Mammary epithelial cell (primary cell): ENCODE measurements at regions not wholly inside any gene's neighbourhood (a gene's known extent, or its start where the extent isn't known, plus 50 kb on each side); places are given as distances from the start of the nearest gene placed in this dataset.

Experiments
- EZH2 ChIP-seq: IDR thresholded peaks from 2 replicates; pipeline ENCODE4 v1.6.1; 2012; ENCODE audit warnings: low read length, inconsistent platforms, borderline replicate concordance
- TF ChIP-seq, protein P1 (sequence below), 2 donors: IDR thresholded peaks in 1 of 2; conservative IDR thresholded peaks in 1 of 2; 2 replicates each; pipeline ENCODE4 v1.5.1; 2011 to 2012; ENCODE audit warnings: inconsistent platforms in 2 of 2, low read length in 2 of 2, mild to moderate bottlenecking in 2 of 2, control low read depth in 1 of 2, low read depth in 1 of 2; ENCODE audit not compliant: insufficient read depth in 1 of 2; ENCODE audit errors: extremely low read depth in 1 of 2

DNA sequence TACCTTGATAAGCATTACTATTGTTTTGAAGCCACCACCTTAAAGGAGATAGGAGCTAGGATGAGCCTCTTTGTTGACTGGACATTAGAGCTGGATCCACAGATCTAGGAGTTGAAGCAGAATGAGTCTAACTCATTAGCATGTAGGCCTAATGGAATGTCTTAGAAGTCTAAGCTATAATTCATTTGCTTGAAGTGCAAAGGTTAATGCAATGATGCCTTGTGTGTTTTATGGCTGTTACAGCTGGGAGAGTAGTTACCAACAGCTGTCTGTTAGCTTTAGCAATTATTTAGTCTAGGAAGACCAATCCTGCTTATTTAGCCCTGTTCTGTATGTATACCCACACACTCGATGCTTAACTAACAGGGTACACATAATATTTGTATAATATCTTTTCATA is 419.3 kb downstream of the TUSC7 start:
- TF ChIP-seq, protein P1, sequence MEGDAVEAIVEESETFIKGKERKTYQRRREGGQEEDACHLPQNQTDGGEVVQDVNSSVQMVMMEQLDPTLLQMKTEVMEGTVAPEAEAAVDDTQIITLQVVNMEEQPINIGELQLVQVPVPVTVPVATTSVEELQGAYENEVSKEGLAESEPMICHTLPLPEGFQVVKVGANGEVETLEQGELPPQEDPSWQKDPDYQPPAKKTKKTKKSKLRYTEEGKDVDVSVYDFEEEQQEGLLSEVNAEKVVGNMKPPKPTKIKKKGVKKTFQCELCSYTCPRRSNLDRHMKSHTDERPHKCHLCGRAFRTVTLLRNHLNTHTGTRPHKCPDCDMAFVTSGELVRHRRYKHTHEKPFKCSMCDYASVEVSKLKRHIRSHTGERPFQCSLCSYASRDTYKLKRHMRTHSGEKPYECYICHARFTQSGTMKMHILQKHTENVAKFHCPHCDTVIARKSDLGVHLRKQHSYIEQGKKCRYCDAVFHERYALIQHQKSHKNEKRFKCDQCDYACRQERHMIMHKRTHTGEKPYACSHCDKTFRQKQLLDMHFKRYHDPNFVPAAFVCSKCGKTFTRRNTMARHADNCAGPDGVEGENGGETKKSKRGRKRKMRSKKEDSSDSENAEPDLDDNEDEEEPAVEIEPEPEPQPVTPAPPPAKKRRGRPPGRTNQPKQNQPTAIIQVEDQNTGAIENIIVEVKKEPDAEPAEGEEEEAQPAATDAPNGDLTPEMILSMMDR (conservative IDR thresholded peaks at IDR 0.05 in 1 of 2, IDR thresholded peaks at IDR 0.05 in 1 of 2; ENCODE audit: extremely low read depth in 1 of 2, insufficient read depth in 1 of 2, low read depth in 1 of 2, low read length in 2 of 2) = no peak
- no peak for TF ChIP-seq EZH2
